ENCODE measurements at regions not wholly inside any gene's neighbourhood (a gene's known extent, or its start where the extent isn't known, plus 50 kb on each side); places are given as distances from the start of the nearest gene placed in this dataset.

DNA sequence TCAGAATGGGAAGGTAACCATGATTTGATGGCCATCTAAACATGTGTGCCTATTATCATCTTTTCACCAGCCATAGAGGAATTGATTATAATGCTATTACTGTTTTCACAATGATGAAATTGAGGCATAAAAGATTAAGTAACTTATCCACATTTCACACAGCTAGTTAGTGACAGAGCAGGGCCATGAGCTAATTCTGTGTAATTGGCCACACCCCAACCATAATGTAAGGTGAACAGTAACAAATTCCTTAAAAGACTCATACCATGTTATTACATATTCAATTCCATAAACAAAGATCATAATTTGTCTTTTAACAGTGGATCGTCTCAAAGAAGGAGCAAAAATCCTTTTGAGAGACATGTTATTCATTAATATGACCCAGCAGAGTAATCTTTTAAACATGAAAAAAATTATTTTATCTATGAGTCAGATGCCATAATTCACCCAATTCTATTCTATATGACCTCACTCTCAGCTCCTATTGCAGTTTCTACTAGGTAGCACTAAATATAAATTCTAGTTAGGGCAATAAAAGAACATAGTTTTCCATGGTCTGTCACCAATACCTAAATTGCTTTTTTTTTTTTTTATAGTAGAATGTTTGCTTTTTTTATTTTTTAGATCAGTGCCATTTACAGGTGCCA lies 475.8 kb upstream of the SLC39A10 start:
- TF ChIP-seq POLR2A (IDR thresholded peaks at IDR 0.05; ENCODE audit: low read depth, low read length) (no peak), POLR2AphosphoS5 (IDR thresholded peaks at IDR 0.05; ENCODE audit: low read depth, low read length) (no peak)

Data from GM12892 (cell line).